ENCODE measurements at regions not wholly inside any gene's neighbourhood (a gene's known extent, or its start where the extent isn't known, plus 50 kb on each side); places are given as distances from the start of the nearest gene placed in this dataset.

DNA sequence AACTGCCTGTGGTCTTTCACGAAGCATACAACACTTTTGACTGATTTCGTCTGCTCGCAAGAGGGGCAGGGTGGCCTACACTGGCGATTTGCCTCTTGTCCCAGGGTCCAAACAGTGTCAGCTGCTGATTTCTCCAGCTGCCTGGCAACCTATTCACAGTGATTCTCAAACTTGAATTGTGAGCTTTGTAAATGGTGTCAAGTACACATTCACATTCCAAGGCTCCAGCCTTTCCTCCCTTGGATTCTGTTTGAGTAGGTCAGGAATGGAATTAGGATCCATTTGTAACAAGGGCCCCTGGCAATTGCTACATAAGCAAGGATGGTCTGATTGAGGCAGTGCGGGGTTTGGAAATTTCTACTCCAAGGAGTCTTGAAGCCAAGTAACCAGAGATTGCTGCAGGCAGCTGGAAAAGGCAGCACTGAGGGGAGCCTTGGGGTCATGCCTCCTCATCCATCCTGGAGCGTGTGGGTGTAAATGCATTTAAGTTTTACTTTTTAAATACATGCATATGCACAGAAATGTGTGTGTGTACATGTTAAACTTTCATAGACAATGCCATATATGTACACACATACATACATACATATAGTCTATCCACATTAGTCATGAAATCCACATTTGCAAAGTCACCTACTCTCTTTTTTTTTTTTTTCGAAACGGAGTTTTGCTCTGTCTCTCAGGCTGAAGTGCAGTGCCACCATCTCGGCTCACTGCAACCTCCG is 86.8 kb upstream of the UXS1 start:
- TF ChIP-seq, protein P1, sequence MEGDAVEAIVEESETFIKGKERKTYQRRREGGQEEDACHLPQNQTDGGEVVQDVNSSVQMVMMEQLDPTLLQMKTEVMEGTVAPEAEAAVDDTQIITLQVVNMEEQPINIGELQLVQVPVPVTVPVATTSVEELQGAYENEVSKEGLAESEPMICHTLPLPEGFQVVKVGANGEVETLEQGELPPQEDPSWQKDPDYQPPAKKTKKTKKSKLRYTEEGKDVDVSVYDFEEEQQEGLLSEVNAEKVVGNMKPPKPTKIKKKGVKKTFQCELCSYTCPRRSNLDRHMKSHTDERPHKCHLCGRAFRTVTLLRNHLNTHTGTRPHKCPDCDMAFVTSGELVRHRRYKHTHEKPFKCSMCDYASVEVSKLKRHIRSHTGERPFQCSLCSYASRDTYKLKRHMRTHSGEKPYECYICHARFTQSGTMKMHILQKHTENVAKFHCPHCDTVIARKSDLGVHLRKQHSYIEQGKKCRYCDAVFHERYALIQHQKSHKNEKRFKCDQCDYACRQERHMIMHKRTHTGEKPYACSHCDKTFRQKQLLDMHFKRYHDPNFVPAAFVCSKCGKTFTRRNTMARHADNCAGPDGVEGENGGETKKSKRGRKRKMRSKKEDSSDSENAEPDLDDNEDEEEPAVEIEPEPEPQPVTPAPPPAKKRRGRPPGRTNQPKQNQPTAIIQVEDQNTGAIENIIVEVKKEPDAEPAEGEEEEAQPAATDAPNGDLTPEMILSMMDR (IDR thresholded peaks at IDR 0.05), result no peak
- Histone ChIP-seq H3K36me3 (no peaks in the 10 kb centered on the region), H3K9me3 (no peaks in the 10 kb centered on the region), H3K27ac (no peak overlapping the region), H3K4me3 (no peak overlapping the region), H3K4me1 (no peaks in the 10 kb centered on the region), H3K27me3 (no peaks in the 10 kb centered on the region)
- intact Hi-C loops (cut with DNase I), result no loop called here
- DNase-seq (ENCODE audit: low spot score in 2 of 2), result no peak

GRCh38 chr2:106280224-106280623 is 86.1 kb upstream of the UXS1 start:
- intact Hi-C loops (cut with DNase I), result no loop called here
- Histone ChIP-seq H3K36me3 (no peaks in the 10 kb centered on the region), H3K4me3 (no peak overlapping the region), H3K27me3 (no peaks in the 10 kb centered on the region), H3K9me3 (no peaks in the 10 kb centered on the region), H3K27ac (no peak overlapping the region), H3K4me1 (no peaks in the 10 kb centered on the region)
- no peak for DNase-seq (ENCODE audit: low spot score in 2 of 2)
- TF ChIP-seq, protein P1 (IDR thresholded peaks at IDR 0.05), result no peak

DNA sequence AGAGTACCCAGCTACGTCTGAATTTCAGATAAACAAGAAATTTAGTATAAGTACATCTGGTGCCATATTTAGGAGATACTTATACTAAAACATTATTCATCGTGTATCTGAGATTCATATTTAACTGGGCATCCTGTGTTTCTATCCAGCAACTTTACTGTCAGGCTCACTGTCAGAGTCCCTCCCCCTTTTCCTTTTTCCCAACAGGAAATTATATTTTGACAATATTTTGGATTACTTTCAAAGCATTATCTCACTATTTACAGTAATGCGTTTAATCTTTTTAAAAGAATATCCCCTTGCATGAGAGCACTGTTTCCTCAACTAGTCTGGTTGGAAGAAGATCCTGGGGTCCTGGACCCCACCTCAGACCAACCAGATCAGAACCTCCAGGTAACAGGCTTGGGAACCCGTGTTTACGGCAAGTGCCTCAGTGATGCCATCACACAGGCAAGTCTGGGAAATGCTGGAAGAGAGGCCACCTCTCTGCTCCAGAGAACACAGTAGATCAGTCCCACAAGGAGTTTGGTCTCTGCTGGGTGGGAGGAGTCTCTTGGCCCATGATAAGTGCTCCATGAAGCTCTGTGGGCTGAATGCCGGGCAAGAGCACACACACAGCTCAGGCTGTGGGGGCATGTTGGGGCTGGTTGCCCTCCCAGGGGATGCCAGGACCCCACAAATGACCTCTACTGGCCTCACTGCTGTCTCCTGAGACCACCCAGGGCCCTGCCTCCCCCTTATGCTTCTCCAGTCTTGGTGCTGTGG is 84.2 kb upstream of the UXS1 start:
- H3K4me1 ChIP-seq, result no peaks in the 10 kb centered on the region
- intact Hi-C loops (cut with DNase I), result no loop called here

DNA sequence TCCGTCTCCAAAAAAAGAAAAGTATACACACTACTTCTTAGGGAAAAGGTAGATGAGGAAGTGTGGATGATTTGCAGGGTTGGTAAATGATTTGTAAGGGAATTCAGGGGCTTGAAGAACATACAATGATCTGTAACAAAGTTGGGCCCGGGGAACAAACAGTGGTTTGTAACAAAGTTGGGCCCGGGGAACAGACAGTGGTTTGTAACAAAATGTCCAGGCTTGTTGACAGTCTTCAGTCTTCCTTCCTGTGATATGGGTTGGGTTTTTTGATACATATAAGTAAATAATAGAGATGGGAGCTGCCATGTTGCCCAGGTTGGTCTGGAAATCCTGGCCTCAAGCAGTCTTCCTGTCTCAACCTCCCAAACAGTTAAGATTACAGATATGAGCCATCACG is 83.3 kb upstream of the UXS1 start:
- Histone ChIP-seq H3K4me1 (no peaks in the 10 kb centered on the region), H3K36me3 (no peaks in the 10 kb centered on the region), H3K9me3 (no peaks in the 10 kb centered on the region), H3K27ac (no peak overlapping the region), H3K4me3 (no peak overlapping the region), H3K27me3 (no peaks in the 10 kb centered on the region)
- no peak for DNase-seq (ENCODE audit: low spot score in 2 of 2)
- intact Hi-C loops (cut with DNase I), result no loop called here
- TF ChIP-seq, protein P1 (IDR thresholded peaks at IDR 0.05), result no peak

More for the DNA sequence above, 84.2 kb upstream of the UXS1 start:
- TF ChIP-seq, protein P1 (IDR thresholded peaks at IDR 0.05), result no peak
- Histone ChIP-seq H3K27me3 (no peaks in the 10 kb centered on the region), H3K36me3 (no peaks in the 10 kb centered on the region), H3K27ac (no peak overlapping the region), H3K9me3 (no peaks in the 10 kb centered on the region), H3K4me3 (no peak overlapping the region)
- no peak for DNase-seq (ENCODE audit: low spot score in 2 of 2)

DNA sequence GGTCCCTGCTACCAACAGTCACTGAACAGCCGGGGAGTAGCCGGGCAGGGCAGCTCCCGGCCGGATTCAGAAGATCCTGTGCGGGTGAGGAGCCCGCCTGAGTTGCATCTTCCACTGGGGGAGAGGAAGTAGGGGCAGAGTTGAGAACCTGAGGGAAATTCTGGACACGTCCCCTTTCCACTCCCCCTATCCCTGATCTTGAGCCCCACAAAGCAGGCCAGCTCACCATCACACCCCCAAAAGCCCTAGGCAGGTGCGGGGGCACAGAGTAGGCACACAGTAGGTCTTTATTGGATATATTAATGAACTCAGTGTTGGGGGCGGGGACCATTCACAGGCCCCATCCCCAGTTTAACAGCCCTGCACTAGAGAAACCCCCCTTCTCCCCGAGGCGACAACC is 81.9 kb upstream of the UXS1 start:
- DNase-seq (ENCODE audit: low spot score in 2 of 2), result no peak
- intact Hi-C loops (cut with DNase I), result no loop called here
- H3K27ac ChIP-seq, result no peak overlapping the region
- no peak overlapping the region for H3K4me3 ChIP-seq
- TF ChIP-seq, protein P1 (IDR thresholded peaks at IDR 0.05), result no peak
- no peaks in the 10 kb centered on the region for H3K36me3 ChIP-seq
- no peaks in the 10 kb centered on the region for H3K27me3 ChIP-seq
- H3K9me3 ChIP-seq, result no peaks in the 10 kb centered on the region
- H3K4me1 ChIP-seq, result no peaks in the 10 kb centered on the region

Data from ascending aorta (tissue), 2 donors.